ENCODE measurements at regions not wholly inside any gene's neighbourhood (a gene's known extent, or its start where the extent isn't known, plus 50 kb on each side); places are given as distances from the start of the nearest gene placed in this dataset.

DNA sequence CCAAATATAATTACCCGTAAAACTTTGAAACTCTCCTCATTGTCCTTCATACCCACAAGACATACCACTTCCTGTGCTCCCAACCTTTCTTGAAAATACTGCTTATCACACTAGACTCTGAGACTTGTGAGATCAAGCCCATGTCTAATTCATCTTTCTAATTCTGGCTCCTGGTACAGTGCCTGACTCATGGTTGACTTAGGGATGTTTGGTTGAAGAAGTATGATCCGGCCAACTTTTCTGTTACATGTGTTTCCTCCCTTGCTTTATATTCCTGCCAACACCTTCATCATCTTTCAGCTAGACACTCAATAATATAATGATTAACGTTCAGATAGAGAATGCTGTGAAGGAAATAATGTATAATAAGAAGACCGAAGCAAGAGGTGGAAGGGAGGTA lies 58.2 kb downstream of the MEX3B start:
- no peak overlapping the region for H3K27ac ChIP-seq (replicated peaks)
- intact Hi-C loops (cut with micrococcal nuclease), result no loop called here
- no peaks in the 10 kb centered on the region for H3K36me3 ChIP-seq
- no peak for DNase-seq
- peaks cover 13% of the 10 kb centered on the region for H3K9me3 ChIP-seq (replicated peaks)
- H3K4me1 ChIP-seq, result no peaks in the 10 kb centered on the region
- no peak overlapping the region for H3K4me3 ChIP-seq
- no peak for TF ChIP-seq CTCF (IDR thresholded peaks at IDR 0.05; ENCODE audit: borderline replicate concordance)
- peaks cover 4% of the 10 kb centered on the region for H3K27me3 ChIP-seq (ENCODE audit: low read depth)

DNA sequence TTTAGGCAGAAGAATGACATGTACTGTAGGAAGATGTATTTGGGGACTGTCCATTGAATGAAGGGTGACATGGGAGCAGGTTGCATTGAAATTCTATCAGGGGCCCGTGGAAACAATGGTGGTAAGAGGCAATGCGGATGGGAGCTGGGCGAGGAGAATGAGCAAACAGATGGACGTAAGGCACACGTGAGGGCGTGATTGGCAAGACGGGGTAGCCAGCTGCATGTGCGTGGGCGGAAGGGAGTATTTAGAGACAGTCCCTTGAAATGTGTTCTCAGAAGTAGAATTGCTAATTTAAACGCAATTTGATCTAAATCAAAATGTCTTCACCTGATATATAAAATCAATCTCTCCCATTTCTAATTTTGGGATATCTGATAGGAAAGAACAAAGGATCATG lies 62.3 kb downstream of the MEX3B start:
- intact Hi-C loops (cut with micrococcal nuclease), result no loop called here
- no peak for DNase-seq
- Histone ChIP-seq H3K36me3 (no peaks in the 10 kb centered on the region), H3K4me1 (no peaks in the 10 kb centered on the region), H3K9me3 (replicated peaks) (peaks cover 5% of the 10 kb centered on the region), H3K4me3 (no peak overlapping the region), H3K27ac (replicated peaks) (no peak overlapping the region), H3K27me3 (ENCODE audit: low read depth) (no peaks in the 10 kb centered on the region)
- TF ChIP-seq CTCF (IDR thresholded peaks at IDR 0.05; ENCODE audit: borderline replicate concordance), result no peak

DNA sequence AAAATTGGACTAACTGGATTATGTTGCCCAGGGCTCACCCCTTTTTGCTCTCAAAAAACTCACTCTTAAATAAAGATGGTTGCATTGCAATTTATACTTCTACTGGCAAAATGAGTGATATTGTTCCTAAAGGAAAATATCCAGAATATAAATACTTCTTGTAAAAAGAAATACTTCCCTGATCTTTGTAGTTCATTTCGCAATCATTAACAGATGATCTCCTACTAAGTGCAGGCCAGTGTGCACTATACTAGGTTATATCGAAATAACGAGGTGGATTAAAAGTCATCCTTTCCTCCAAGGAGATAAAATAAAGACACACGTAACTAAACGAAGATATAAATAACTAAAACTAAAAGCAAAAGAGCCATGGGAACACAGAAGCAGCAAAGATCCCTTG lies 63.0 kb downstream of the MEX3B start:
- Histone ChIP-seq H3K4me3 (no peak overlapping the region), H3K36me3 (no peaks in the 10 kb centered on the region), H3K27me3 (ENCODE audit: low read depth) (no peaks in the 10 kb centered on the region), H3K27ac (replicated peaks) (no peak overlapping the region), H3K4me1 (no peaks in the 10 kb centered on the region), H3K9me3 (replicated peaks) (peaks cover 12% of the 10 kb centered on the region)
- no peak for TF ChIP-seq CTCF (IDR thresholded peaks at IDR 0.05; ENCODE audit: borderline replicate concordance)
- intact Hi-C loops (cut with micrococcal nuclease), result no loop called here
- DNase-seq, result no peak

DNA sequence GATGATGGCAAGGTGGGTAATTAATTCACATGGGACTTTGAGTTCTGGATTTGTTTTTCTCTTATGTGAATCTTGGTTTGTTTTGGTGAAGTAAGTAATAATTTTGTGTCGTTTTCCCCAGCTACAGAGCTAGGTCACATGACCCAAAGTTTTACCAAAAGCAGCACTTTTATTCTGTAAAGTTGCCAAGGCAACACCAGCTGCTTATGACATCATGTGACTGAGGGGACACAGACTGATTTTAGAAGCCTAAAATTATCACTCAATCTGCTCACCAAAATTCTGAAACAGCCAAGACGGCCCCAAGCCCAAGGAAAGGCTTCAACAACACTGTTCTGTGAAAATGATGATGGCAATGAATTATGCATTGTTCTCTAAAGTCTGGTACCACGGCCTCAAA lies 63.9 kb downstream of the MEX3B start:
- Histone ChIP-seq H3K27ac (replicated peaks) (no peak overlapping the region), H3K4me3 (no peak overlapping the region), H3K9me3 (replicated peaks) (peaks cover 21% of the 10 kb centered on the region), H3K36me3 (no peaks in the 10 kb centered on the region), H3K4me1 (no peaks in the 10 kb centered on the region), H3K27me3 (ENCODE audit: low read depth) (no peaks in the 10 kb centered on the region)
- DNase-seq, result no peak
- no peak for TF ChIP-seq CTCF (IDR thresholded peaks at IDR 0.05; ENCODE audit: borderline replicate concordance)
- intact Hi-C loops (cut with micrococcal nuclease), result no loop called here

GRCh38 chr15:81977464-81977863 lies 68.4 kb downstream of the MEX3B start:
- Histone ChIP-seq H3K9me3 (replicated peaks) (peaks cover 30% of the 10 kb centered on the region), H3K27me3 (ENCODE audit: low read depth) (no peaks in the 10 kb centered on the region), H3K27ac (replicated peaks) (no peak overlapping the region), H3K36me3 (no peaks in the 10 kb centered on the region), H3K4me3 (no peak overlapping the region), H3K4me1 (no peaks in the 10 kb centered on the region)
- no peak for TF ChIP-seq CTCF (IDR thresholded peaks at IDR 0.05; ENCODE audit: borderline replicate concordance)
- intact Hi-C loops (cut with micrococcal nuclease), result no loop called here
- no peak for DNase-seq

DNA sequence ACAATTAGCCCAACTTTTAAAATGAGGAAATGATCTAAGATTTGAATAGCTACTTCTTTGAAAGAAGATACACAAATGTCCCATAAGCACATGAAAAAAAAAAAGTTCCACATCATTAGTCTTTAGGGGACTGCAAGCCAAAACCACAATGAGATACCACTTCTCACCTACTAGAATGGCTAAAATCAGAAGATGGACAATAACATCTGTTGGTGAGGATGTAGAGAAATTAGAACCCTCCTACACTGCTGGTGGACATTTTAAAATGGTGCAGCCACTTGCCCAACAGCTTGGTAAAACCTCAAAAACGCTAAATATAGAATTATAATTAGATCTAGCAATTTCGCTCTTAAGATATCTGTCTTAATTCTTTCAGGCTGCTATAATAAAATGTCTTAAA lies 77.1 kb downstream of the MEX3B start:
- Histone ChIP-seq H3K27me3 (ENCODE audit: low read depth) (no peaks in the 10 kb centered on the region), H3K4me1 (no peaks in the 10 kb centered on the region), H3K27ac (replicated peaks) (no peak overlapping the region), H3K36me3 (no peaks in the 10 kb centered on the region), H3K9me3 (replicated peaks) (peaks cover 18% of the 10 kb centered on the region), H3K4me3 (no peak overlapping the region)
- no peak for DNase-seq
- no peak for TF ChIP-seq CTCF (IDR thresholded peaks at IDR 0.05; ENCODE audit: borderline replicate concordance)
- intact Hi-C loops (cut with micrococcal nuclease), result no loop called here
